ENCODE measurements at regions not wholly inside any gene's neighbourhood (a gene's known extent, or its start where the extent isn't known, plus 50 kb on each side); places are given as distances from the start of the nearest gene placed in this dataset.

DNA sequence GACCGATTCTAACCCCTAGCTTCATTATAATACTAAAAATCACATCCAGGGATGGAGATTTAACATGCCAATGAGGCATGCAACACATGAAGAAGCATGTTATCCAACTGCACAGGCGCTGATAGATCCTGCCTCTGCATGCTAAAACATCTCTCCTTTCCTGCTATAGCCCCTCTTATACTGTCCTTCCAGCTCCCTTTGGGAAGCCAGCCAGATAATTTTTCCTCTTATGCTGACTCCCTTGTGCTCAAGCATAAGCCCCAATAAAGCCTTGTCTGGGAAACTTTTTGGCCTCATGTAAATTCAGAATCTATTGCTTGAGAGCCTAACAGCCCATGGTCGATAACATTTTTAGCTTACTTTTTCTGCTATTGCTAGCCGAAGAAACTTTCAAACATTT lies 404.3 kb downstream of the EPM2A start:
- TF ChIP-seq SOX15 (CRISPR knock-in tag; IDR thresholded peaks at IDR 0.05) (no peak), ZNF121 (CRISPR knock-in tag; IDR thresholded peaks at IDR 0.05) (no peak), CREM (CRISPR knock-in tag; IDR thresholded peaks at IDR 0.05) (no peak), ZBTB21 (CRISPR knock-in tag; IDR thresholded peaks at IDR 0.05; ENCODE audit: borderline replicate concordance) (no peak), NFYB (CRISPR knock-in tag; conservative IDR thresholded peaks at IDR 0.05; ENCODE audit: low read depth) (no peak), ZNF219 (CRISPR knock-in tag; IDR thresholded peaks at IDR 0.05; ENCODE audit: borderline replicate concordance) (no peak)
- TF ChIP-seq, protein P1, sequence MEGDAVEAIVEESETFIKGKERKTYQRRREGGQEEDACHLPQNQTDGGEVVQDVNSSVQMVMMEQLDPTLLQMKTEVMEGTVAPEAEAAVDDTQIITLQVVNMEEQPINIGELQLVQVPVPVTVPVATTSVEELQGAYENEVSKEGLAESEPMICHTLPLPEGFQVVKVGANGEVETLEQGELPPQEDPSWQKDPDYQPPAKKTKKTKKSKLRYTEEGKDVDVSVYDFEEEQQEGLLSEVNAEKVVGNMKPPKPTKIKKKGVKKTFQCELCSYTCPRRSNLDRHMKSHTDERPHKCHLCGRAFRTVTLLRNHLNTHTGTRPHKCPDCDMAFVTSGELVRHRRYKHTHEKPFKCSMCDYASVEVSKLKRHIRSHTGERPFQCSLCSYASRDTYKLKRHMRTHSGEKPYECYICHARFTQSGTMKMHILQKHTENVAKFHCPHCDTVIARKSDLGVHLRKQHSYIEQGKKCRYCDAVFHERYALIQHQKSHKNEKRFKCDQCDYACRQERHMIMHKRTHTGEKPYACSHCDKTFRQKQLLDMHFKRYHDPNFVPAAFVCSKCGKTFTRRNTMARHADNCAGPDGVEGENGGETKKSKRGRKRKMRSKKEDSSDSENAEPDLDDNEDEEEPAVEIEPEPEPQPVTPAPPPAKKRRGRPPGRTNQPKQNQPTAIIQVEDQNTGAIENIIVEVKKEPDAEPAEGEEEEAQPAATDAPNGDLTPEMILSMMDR (IDR thresholded peaks at IDR 0.05) = no peak
- TF ChIP-seq, protein P2, sequence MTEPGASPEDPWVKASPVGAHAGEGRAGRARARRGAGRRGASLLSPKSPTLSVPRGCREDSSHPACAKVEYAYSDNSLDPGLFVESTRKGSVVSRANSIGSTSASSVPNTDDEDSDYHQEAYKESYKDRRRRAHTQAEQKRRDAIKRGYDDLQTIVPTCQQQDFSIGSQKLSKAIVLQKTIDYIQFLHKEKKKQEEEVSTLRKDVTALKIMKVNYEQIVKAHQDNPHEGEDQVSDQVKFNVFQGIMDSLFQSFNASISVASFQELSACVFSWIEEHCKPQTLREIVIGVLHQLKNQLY (CRISPR knock-in tag; IDR thresholded peaks at IDR 0.05) = no peak
- TF ChIP-seq, protein P3, sequence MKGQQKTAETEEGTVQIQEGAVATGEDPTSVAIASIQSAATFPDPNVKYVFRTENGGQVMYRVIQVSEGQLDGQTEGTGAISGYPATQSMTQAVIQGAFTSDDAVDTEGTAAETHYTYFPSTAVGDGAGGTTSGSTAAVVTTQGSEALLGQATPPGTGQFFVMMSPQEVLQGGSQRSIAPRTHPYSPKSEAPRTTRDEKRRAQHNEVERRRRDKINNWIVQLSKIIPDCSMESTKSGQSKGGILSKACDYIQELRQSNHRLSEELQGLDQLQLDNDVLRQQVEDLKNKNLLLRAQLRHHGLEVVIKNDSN (CRISPR knock-in tag; IDR thresholded peaks at IDR 0.05) = no peak

Measured in WTC11 (cell line).